ENCODE measurements at regions not wholly inside any gene's neighbourhood (a gene's known extent, or its start where the extent isn't known, plus 50 kb on each side); places are given as distances from the start of the nearest gene placed in this dataset.

DNA sequence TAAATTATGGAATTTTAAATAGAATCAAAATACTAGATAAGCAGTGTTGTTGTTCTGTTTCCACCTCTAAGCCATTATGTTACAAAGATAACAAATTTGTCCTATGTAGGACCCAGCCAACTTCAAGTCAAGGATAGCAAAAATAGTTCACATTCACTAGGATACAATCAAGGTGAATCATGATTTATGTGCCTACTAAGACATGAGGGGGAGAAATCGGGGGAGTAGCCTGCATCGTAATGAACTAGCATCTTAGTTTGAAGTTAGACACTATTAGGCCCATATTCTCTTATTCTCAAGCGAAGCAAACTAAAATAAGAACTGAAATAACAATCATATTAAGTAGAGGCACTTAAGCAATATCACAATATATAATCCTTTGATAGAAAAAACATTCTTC, 779.4 kb upstream of the PCDH9 start:
- H3K36me3 ChIP-seq, result no peaks in the 10 kb centered on the region
- ATAC-seq, result no peak
- H3K4me3 ChIP-seq, result no peak overlapping the region
- DNase-seq, result no peak
- no peaks in the 10 kb centered on the region for H3K4me1 ChIP-seq
- TF ChIP-seq, protein P1, sequence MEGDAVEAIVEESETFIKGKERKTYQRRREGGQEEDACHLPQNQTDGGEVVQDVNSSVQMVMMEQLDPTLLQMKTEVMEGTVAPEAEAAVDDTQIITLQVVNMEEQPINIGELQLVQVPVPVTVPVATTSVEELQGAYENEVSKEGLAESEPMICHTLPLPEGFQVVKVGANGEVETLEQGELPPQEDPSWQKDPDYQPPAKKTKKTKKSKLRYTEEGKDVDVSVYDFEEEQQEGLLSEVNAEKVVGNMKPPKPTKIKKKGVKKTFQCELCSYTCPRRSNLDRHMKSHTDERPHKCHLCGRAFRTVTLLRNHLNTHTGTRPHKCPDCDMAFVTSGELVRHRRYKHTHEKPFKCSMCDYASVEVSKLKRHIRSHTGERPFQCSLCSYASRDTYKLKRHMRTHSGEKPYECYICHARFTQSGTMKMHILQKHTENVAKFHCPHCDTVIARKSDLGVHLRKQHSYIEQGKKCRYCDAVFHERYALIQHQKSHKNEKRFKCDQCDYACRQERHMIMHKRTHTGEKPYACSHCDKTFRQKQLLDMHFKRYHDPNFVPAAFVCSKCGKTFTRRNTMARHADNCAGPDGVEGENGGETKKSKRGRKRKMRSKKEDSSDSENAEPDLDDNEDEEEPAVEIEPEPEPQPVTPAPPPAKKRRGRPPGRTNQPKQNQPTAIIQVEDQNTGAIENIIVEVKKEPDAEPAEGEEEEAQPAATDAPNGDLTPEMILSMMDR (IDR thresholded peaks at IDR 0.05), result no peak
- H3K27me3 ChIP-seq, result no peaks in the 10 kb centered on the region
- no peak overlapping the region for H3K27ac ChIP-seq
- no peaks in the 10 kb centered on the region for H3K9me3 ChIP-seq
- intact Hi-C loops (cut with DNase I), result no loop called here

DNA sequence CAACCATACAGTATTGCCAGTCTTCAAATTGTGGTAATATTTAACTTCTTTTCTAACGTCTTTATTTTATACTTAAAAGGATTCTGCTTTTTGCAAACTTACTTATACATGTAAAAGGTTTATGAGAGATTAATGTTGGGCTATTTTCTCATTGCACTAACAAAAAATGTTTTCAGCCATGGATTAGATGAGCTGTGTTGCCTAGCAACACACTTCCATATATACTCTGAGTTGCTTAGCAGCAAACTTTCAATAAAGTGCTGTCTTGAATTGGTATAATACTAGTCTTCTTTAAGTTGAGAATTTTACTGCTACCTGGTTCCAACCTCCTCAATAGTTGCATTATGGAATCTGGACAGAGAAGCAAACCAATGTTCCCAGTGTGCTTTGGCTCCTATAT, 777.4 kb upstream of the PCDH9 start:
- Histone ChIP-seq H3K36me3 (no peaks in the 10 kb centered on the region), H3K4me3 (no peak overlapping the region), H3K27me3 (no peaks in the 10 kb centered on the region), H3K9me3 (no peaks in the 10 kb centered on the region), H3K4me1 (no peaks in the 10 kb centered on the region), H3K27ac (no peak overlapping the region)
- TF ChIP-seq, protein P1 (IDR thresholded peaks at IDR 0.05), result no peak
- intact Hi-C loops (cut with DNase I), result no loop called here
- ATAC-seq (no peak), DNase-seq (no peak)

DNA sequence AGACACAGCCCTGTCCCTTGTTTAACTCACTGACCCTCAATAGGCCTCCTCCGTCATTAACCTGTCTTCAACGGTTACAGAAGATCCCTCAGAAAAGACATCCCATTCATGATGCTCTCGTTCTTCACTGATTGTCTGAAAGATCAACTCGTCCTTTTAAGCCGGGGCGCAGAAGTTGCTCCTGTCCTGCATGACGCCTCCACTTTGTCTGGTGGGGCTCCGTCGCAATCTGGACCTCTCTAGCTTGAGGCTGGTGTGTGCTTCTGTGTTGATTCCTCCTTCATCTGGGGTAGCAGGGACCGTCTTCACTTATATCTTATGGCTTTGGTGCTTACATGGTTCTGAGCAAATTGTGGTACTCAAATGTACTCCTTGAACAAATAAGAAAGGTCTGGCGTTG, 766.0 kb upstream of the PCDH9 start:
- Histone ChIP-seq H3K27ac (no peak overlapping the region), H3K36me3 (no peaks in the 10 kb centered on the region), H3K27me3 (no peaks in the 10 kb centered on the region), H3K4me1 (no peaks in the 10 kb centered on the region), H3K9me3 (no peaks in the 10 kb centered on the region), H3K4me3 (no peak overlapping the region)
- ATAC-seq, result no peak
- peak; percentile 32 for DNase-seq
- intact Hi-C loops (cut with DNase I), result no loop called here
- TF ChIP-seq, protein P1 (IDR thresholded peaks at IDR 0.05), result no peak

DNA sequence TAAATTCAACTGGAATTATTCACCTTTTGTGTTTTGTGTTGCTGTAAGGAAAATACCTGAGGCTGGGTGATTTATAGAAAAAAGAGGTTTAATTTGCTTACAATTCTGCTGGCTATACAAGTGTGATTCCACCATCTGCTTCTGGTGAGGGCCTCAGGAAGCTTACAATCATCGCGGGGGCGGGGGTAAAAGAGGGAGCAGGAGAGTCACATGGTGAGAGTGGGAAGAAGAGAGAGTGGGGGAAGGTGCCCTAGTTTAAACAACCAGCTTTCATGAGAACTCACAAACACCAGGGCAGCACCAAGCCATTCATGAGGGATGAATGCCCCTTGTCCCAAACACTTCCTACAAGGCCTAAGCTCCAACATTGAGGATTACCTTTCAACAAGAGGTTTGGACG, 760.7 kb upstream of the PCDH9 start:
- DNase-seq (no peak), ATAC-seq (no peak)
- intact Hi-C loops (cut with DNase I), result no loop called here
- H3K36me3 ChIP-seq, result no peaks in the 10 kb centered on the region
- TF ChIP-seq, protein P1 (IDR thresholded peaks at IDR 0.05), result no peak
- no peaks in the 10 kb centered on the region for H3K4me1 ChIP-seq
- H3K27ac ChIP-seq, result no peak overlapping the region
- no peaks in the 10 kb centered on the region for H3K27me3 ChIP-seq
- no peaks in the 10 kb centered on the region for H3K9me3 ChIP-seq
- no peak overlapping the region for H3K4me3 ChIP-seq

DNA sequence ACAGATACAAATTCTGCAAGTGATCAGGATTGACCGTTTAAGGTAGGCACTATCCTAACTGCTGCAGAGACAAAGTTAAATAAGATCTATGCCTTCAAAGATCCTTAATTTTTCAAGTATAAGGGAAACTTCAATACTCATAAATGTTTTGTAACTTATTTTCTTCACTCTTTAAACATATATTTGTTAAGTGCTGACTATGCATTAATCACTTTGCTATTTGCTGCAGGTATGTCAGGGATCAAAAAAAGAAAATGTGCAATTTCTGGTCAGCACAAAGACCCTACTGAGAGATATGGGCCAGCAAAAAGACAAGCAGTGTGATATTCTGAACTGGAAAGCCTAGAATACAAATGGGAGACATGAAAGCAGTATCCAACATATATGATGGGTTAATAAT, 756.1 kb upstream of the PCDH9 start:
- intact Hi-C loops (cut with DNase I), result no loop called here
- no peak overlapping the region for H3K4me3 ChIP-seq
- TF ChIP-seq, protein P1 (IDR thresholded peaks at IDR 0.05), result no peak
- H3K27ac ChIP-seq, result no peak overlapping the region
- no peaks in the 10 kb centered on the region for H3K4me1 ChIP-seq
- H3K36me3 ChIP-seq, result no peaks in the 10 kb centered on the region
- ATAC-seq (no peak), DNase-seq (no peak)
- H3K27me3 ChIP-seq, result no peaks in the 10 kb centered on the region
- no peaks in the 10 kb centered on the region for H3K9me3 ChIP-seq

DNA sequence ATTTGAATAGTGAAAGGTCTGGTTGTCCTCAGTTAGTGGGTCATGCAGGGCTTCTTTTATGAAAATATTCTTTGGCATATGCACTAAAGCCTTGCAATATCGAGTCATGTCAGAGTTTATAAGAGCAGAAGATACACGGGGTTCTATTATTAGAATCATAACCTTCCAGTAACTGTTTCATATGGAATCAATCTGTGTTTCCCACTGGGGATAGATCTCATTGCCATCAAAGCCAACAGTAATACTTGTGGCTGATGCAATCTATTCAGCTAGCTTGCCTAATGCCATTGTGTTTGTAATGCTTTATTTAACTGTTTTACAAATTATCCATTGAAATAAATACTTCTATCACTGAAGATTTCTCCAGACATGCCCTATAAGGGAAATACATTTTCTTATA, 746.9 kb upstream of the PCDH9 start:
- intact Hi-C loops (cut with DNase I), result no loop called here
- Histone ChIP-seq H3K4me3 (no peak overlapping the region), H3K9me3 (no peaks in the 10 kb centered on the region), H3K4me1 (no peaks in the 10 kb centered on the region), H3K27me3 (no peaks in the 10 kb centered on the region), H3K36me3 (no peaks in the 10 kb centered on the region), H3K27ac (no peak overlapping the region)
- no peak for ATAC-seq
- TF ChIP-seq, protein P1 (IDR thresholded peaks at IDR 0.05), result no peak
- no peak for DNase-seq
